MM.1S (cell line): ENCODE measurements at regions not wholly inside any gene's neighbourhood (a gene's known extent, or its start where the extent isn't known, plus 50 kb on each side); places are given as distances from the start of the nearest gene placed in this dataset.

Experiments used
- EZH2 ChIP-seq: fragments of 300-600 bp; sonication (generic); optimal IDR thresholded peaks from 2 replicates; pipeline ENCODE3; 2017; ENCODE audit warnings: low read depth, mild to moderate bottlenecking, antibody characterized with exemption, low read length, mixed read lengths
- TF ChIP-seq, protein P1 (sequence below): fragments of 300-600 bp; sonication (generic); IDR thresholded peaks from 2 replicates; pipeline ENCODE4 v1.5.1; 2016; ENCODE audit warnings: antibody characterized with exemption, low read length, mixed read lengths

DNA sequence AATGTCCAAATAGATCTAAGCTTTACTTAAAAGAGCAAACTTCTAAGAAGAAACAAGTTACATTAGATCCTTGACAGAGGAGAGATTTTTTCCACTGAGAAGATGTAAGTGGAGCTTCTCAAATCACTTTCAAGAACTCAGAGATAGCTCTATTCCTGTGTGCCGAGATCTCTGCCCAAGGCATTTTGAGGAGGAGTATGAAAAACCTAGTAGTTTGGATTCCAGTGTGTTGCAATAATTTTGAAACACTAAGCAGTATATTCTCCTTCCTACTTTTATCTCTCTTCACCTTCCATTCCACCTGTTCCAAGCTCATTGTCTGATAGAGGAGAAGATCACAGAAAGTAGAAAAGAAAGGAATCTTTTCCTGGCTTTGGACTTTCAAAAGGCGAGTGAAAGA lies 192.0 kb upstream of the TANK start:
- TF ChIP-seq EZH2, result no peak
- TF ChIP-seq, protein P1, sequence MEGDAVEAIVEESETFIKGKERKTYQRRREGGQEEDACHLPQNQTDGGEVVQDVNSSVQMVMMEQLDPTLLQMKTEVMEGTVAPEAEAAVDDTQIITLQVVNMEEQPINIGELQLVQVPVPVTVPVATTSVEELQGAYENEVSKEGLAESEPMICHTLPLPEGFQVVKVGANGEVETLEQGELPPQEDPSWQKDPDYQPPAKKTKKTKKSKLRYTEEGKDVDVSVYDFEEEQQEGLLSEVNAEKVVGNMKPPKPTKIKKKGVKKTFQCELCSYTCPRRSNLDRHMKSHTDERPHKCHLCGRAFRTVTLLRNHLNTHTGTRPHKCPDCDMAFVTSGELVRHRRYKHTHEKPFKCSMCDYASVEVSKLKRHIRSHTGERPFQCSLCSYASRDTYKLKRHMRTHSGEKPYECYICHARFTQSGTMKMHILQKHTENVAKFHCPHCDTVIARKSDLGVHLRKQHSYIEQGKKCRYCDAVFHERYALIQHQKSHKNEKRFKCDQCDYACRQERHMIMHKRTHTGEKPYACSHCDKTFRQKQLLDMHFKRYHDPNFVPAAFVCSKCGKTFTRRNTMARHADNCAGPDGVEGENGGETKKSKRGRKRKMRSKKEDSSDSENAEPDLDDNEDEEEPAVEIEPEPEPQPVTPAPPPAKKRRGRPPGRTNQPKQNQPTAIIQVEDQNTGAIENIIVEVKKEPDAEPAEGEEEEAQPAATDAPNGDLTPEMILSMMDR, result no peak
